CD14-positive monocyte (primary cell): ENCODE measurements at regions not wholly inside any gene's neighbourhood (a gene's known extent, or its start where the extent isn't known, plus 50 kb on each side); places are given as distances from the start of the nearest gene placed in this dataset.

Experiments
- DNase-seq, 3 donors: peaks; one replicate each; pipeline ENCODE4 v3.0.0-alpha.2; 2011 to 2022
- H2AFZ ChIP-seq: 2 replicates; pipeline ENCODE4 v1.6.0; 2012; ENCODE audit warnings: mild to moderate bottlenecking, low read depth, low read length, inconsistent platforms; ENCODE audit not compliant: insufficient read depth, poor library complexity, severe bottlenecking
- H3K27ac ChIP-seq, 2 donors: 1 replicate in 1 of 2; 2 replicates in 1 of 2; pipeline ENCODE4 v1.5.1; 2012 to 2013; ENCODE audit warnings: low read length in 2 of 2, control low read depth in 1 of 2, inconsistent platforms in 1 of 2, low read depth in 1 of 2, mild to moderate bottlenecking in 1 of 2
- H3K27me3 ChIP-seq, 2 donors: one replicate each; pipeline versions ENCODE4 v1.6.0 to v1.6.1; 2011 to 2013; ENCODE audit warnings: low read length in 2 of 2; ENCODE audit not compliant: control insufficient read depth in 2 of 2, insufficient read depth in 2 of 2
- H3K36me3 ChIP-seq, 2 donors: replicated peaks in 1 of 2; 1 replicate in 1 of 2; 2 replicates in 1 of 2; pipeline versions ENCODE4 v1.5.1 to v1.6.1; 2012 to 2013; ENCODE audit warnings: low read length in 2 of 2, control low read depth in 1 of 2, inconsistent platforms in 1 of 2, mild to moderate bottlenecking in 1 of 2; ENCODE audit not compliant: insufficient read depth in 2 of 2, control insufficient read depth in 1 of 2
- H3K4me1 ChIP-seq, 2 donors: 1 replicate in 1 of 2; 2 replicates in 1 of 2; pipeline versions ENCODE4 v1.5.1 to v1.6.1; 2012 to 2013; ENCODE audit warnings: low read length in 2 of 2, control low read depth in 1 of 2, inconsistent platforms in 1 of 2, mild to moderate bottlenecking in 1 of 2, moderate library complexity in 1 of 2; ENCODE audit not compliant: insufficient read depth in 2 of 2, control insufficient read depth in 1 of 2
- H3K4me2 ChIP-seq: replicated peaks from 2 replicates; pipeline ENCODE3; 2012; ENCODE audit warnings: low read length, moderate library complexity, mild to moderate bottlenecking; ENCODE audit not compliant: poor library complexity, severe bottlenecking; ENCODE audit errors: extremely low read depth
- H3K4me3 ChIP-seq, 3 experiments: fragments of 200-600 bp in 1 of 3; sonication (generic) in 1 of 3; replicated peaks in 1 of 3; 1 replicate in 2 of 3; 2 replicates in 1 of 3; pipeline ENCODE4 v1.5.1; 2011 to 2013; ENCODE audit warnings: low read length in 3 of 3, mild to moderate bottlenecking in 3 of 3, control low read depth in 2 of 3, low read depth in 2 of 3, inconsistent platforms in 1 of 3, moderate library complexity in 1 of 3
- H3K79me2 ChIP-seq: 2 replicates; pipeline ENCODE4 v1.6.0; 2012; ENCODE audit warnings: mild to moderate bottlenecking, control low read depth, inconsistent platforms, low read length, moderate library complexity; ENCODE audit not compliant: insufficient read depth
- H3K9ac ChIP-seq: 2 replicates; pipeline ENCODE4 v1.6.0; 2017; ENCODE audit warnings: low read length, mild to moderate bottlenecking; ENCODE audit not compliant: insufficient read depth, poor library complexity, severe bottlenecking
- H3K9me3 ChIP-seq, 2 donors: replicated peaks in 1 of 2; 1 replicate in 1 of 2; 2 replicates in 1 of 2; pipeline versions ENCODE4 v1.5.1 to v1.6.1; 2012 to 2013; ENCODE audit warnings: low read length in 2 of 2, control low read depth in 1 of 2; ENCODE audit not compliant: control insufficient read depth in 1 of 2, insufficient read depth in 1 of 2
- H4K20me1 ChIP-seq: 2 replicates; pipeline ENCODE4 v1.6.0; 2012; ENCODE audit warnings: mild to moderate bottlenecking, low read length, control low read depth, moderate library complexity; ENCODE audit not compliant: insufficient read depth
- H3K27ac Mint-ChIP-seq, 7 donors: one replicate each; pipeline ENCODE4 v1.8.0; 2020; ENCODE audit warnings: mild to moderate bottlenecking in 7 of 7, mixed read lengths in 7 of 7, moderate library complexity in 6 of 7, inconsistent platforms in 2 of 7
- H3K27me3 Mint-ChIP-seq, 3 donors: one replicate each; pipeline ENCODE4 v1.8.0; 2021 to 2022; ENCODE audit warnings: low read depth in 3 of 3, mild to moderate bottlenecking in 3 of 3, mixed read lengths in 3 of 3, moderate library complexity in 3 of 3, inconsistent platforms in 1 of 3
- H3K36me3 Mint-ChIP-seq, 2 donors: one replicate each; pipeline ENCODE4 v1.8.0; 2020; ENCODE audit warnings: mixed read lengths in 2 of 2, inconsistent platforms in 1 of 2, mild to moderate bottlenecking in 1 of 2
- H3K4me1 Mint-ChIP-seq: one replicate; pipeline ENCODE4 v1.8.0; 2020; ENCODE audit warnings: mild to moderate bottlenecking, mixed read lengths
- H3K4me3 Mint-ChIP-seq, 2 donors: one replicate each; pipeline ENCODE4 v1.8.0; 2020; ENCODE audit warnings: mild to moderate bottlenecking in 2 of 2, mixed read lengths in 2 of 2, moderate library complexity in 1 of 2
- H3K9me3 Mint-ChIP-seq, 7 donors: one replicate each; pipeline ENCODE4 v1.8.0; 2020 to 2022; ENCODE audit warnings: mixed read lengths in 7 of 7, mild to moderate bottlenecking in 6 of 7, moderate library complexity in 6 of 7, inconsistent platforms in 2 of 7
- CTCF ChIP-seq: fragments of 200-600 bp; IDR thresholded peaks from one replicate; pipeline ENCODE4 v1.8.0; 2022; ENCODE audit warnings: antibody characterized with exemption, mild to moderate bottlenecking
- WGBS: methylation state at CpG from one replicate; pipeline ENCODE4 v1.1.5; 2013; ENCODE audit warnings: missing lambda C conversion rate; ENCODE audit not compliant: insufficient coverage; 5-methylcytosine and 5-hydroxymethylcytosine counted together
- intact Hi-C, 2 donors: fragments of 100-400 bp; cut with micrococcal nuclease; formaldehyde crosslinking; loops; one replicate each; pipeline versions ENCODE4 v1.15.0 to v1.15.1; 2023

GRCh38 chr9:96069629-96070220 lies 194.2 kb downstream of the ERCC6L2 start:
- H3K4me2 ChIP-seq = no peak overlapping the region
- no peaks in the 10 kb centered on the region for H3K9me3 Mint-ChIP-seq
- peaks cover 1 to 2% (median 2%) of the 10 kb centered on the region in 3 donors for H3K27me3 Mint-ChIP-seq
- H3K9ac ChIP-seq = no peak overlapping the region
- no peaks in the 10 kb centered on the region for H3K36me3 Mint-ChIP-seq
- H3K79me2 ChIP-seq = no peaks in the 10 kb centered on the region
- TF ChIP-seq CTCF = no peak
- no peaks in the 10 kb centered on the region for H3K9me3 ChIP-seq
- H3K27ac Mint-ChIP-seq = no peak overlapping the region
- H3K4me1 Mint-ChIP-seq = peaks cover 4% of the 10 kb centered on the region
- H3K4me3 Mint-ChIP-seq = no peak overlapping the region
- 100% methylated on average over 7 of the region's 8 CpGs for WGBS
- DNase-seq = no peak
- peaks cover 0 to 3% of the 10 kb centered on the region in 2 donors for H3K4me1 ChIP-seq
- intact Hi-C loops = no loop called here
- H3K27me3 ChIP-seq = no peaks in the 10 kb centered on the region
- no peak overlapping the region for H3K4me3 ChIP-seq
- H2AFZ ChIP-seq = no peak overlapping the region
- H4K20me1 ChIP-seq = no peaks in the 10 kb centered on the region
- H3K27ac ChIP-seq = no peak overlapping the region
- no peaks in the 10 kb centered on the region for H3K36me3 ChIP-seq

GRCh38 chr9:96068511-96068910 lies 193.0 kb downstream of the ERCC6L2 start:
- Histone ChIP-seq H3K79me2 (no peaks in the 10 kb centered on the region), H3K9ac (no peak overlapping the region), H3K9me3 (no peaks in the 10 kb centered on the region), H3K4me3 (no peak overlapping the region), H3K4me1 (peaks cover 0 to 5% of the 10 kb centered on the region in 2 donors), H2AFZ (no peak overlapping the region), H3K27ac (no peak overlapping the region), H3K27me3 (no peaks in the 10 kb centered on the region), H3K4me2 (no peak overlapping the region), H4K20me1 (no peaks in the 10 kb centered on the region), H3K36me3 (no peaks in the 10 kb centered on the region)
- Mint-ChIP-seq H3K4me3 (no peak overlapping the region), H3K9me3 (peaks cover 0 to 2% (median 0%) of the 10 kb centered on the region in 7 donors), H3K4me1 (peaks cover 10% of the 10 kb centered on the region), H3K27ac (no peak overlapping the region), H3K36me3 (no peaks in the 10 kb centered on the region), H3K27me3 (peaks cover 1 to 2% (median 2%) of the 10 kb centered on the region in 3 donors)
- DNase-seq = no peak
- no peak for TF ChIP-seq CTCF
- WGBS = 81% methylated on average over 3 of the region's 11 CpGs
- intact Hi-C loops = no loop called here
